PFSK-1 (cell line): ENCODE measurements at regions not wholly inside any gene's neighbourhood (a gene's known extent, or its start where the extent isn't known, plus 50 kb on each side); places are given as distances from the start of the nearest gene placed in this dataset.

Source experiments
- POLR2AphosphoS5 ChIP-seq: IDR thresholded peaks from 2 replicates; pipeline ENCODE4 v1.6.1; 2012; ENCODE audit warnings: low read depth, mild to moderate bottlenecking, control low read depth, low read length, moderate library complexity
- SIN3A ChIP-seq: IDR thresholded peaks from 2 replicates; pipeline ENCODE4 v1.6.1; 2012; ENCODE audit warnings: mild to moderate bottlenecking, low read length, moderate library complexity, borderline replicate concordance; ENCODE audit not compliant: insufficient read depth

GRCh38 chr7:32144676-32145075 lies 74.5 kb upstream of the PDE1C start:
- TF ChIP-seq SIN3A (no peak), POLR2AphosphoS5 (no peak)
